NCI-H82 treated with DMSO at 0.1 percent for 48 hours (cell line): ENCODE measurements at regions not wholly inside any gene's neighbourhood (a gene's known extent, or its start where the extent isn't known, plus 50 kb on each side); places are given as distances from the start of the nearest gene placed in this dataset.
"Not testable (repeated sequence)": the region's sequence is repeated elsewhere in the genome, so short reads cannot be mapped to it uniquely, and the experiment has no call there.

Experiments
- DNase-seq: peaks from one replicate; lab custom pipeline; 2025; ENCODE audit not compliant: unreplicated experiment; lab: John Stamatoyannopoulos, UW

DNA sequence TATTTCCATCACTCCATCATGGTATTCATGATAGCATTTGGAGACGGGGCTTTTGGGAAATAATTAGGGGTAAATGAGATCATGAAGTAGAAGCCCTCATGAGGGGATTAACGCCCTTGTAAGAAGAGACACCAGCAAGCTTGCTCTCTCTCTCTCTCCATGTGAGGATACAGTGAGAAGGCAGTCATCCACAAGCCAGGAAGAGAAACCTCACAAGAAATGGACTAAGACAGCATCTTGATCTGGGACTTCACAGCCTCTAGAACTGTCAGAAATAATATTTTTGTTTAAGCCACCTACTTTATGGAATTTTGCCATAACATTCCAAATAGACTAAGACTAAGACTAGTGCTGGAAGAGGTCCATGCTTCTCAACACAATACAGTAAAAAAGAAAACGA lies 464.6 kb upstream of the GCFC2 start:
- DNase-seq, result peak; percentile 46

DNA sequence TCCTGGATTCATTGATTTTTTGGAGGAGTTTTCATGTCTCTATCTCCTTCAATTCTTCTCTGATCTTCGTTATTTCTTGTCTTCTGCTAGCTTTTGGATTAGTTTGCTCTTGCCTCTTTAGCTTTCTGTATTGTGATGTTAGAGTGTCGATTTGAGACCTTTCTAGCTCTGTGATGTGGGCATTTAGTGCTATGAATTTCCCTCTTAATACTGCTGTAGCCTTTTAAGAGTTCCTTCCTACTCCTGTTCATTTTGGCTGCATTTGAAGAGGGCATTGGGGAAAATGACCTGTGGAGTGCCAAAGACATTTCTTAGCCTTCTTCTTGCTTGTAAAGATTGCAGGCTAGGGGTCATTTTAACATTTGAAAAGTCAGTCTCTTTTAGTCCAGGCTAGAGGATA lies 463.8 kb upstream of the GCFC2 start:
- no peak for DNase-seq

DNA sequence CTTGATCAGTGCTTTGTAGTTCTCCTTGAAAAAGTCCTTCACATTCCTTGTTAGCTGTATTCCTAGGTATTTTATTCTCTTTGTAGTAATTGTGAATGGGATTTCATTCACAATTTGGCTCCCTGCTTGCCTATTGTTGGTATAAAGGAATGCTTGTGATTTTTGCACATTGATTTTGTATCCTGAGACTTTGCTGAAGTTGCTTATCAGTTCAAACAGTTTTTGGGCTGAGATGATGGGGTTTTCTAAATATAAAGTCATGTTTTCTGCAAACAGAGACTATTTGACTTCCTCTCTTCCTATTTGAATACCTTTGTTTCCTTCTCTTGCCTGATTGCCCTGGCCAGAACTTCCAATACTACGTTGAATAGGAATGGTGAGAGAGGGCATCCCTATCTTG lies 462.5 kb upstream of the GCFC2 start:
- DNase-seq, result not testable (repeated sequence)

DNA sequence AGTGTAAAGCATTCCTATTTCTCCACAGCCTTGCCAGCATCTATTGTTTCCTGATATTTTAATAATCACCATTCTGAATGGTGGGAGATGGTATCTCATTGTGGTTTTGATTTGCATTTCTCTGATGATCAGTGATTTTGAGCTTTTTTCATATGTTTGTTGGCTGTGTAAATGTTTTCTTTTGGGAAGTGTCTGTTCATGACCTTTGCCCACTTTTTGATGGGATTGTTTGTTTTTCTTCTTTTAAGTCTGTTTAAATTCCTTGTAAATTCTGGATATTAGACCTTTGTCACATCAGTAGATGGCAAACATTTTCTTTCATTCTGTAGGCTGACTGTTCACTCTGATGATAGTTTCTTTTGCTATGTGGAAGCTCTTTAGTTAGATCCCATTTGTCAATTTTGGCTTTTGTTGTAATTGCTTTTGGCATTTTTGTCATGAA lies 461.5 kb upstream of the GCFC2 start:
- DNase-seq, result not testable (repeated sequence)

DNA sequence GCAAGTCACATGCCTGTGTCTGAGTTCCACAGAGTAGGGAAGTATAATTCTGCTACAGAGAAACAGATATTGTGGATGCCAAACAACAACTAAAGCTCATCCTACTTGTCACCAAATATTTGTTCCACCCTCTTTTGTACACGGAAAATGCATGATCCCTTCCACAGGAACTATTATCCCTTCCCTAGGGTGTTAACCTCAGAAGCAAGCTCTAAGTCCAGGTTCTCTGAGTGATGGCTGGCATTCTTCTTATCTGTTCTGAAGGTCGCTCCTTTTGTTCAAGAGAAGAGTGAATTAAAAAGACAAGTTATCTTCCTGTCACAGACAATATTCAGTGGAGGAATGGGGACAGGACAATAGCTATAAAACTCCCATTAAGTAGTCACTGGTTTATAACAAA lies 460.1 kb upstream of the GCFC2 start:
- DNase-seq, result no peak

DNA sequence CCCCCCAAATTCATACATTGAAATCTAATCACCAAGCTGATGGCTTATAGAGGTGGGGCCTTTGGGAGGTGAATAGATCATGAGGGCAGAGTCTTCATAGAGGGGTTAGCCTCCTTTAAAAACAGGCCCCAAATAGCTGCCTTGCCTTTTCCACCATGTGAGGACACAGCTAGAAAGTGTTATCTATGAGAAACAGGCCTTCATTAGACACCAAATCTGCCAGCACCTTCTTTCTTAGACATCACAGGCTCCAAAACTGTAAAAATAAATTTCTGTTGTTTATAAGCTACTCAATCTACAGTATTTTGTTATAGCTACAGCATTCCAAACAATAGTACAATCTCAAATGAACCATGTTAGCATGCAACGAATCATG lies 459.3 kb upstream of the GCFC2 start:
- no peak for DNase-seq

DNA sequence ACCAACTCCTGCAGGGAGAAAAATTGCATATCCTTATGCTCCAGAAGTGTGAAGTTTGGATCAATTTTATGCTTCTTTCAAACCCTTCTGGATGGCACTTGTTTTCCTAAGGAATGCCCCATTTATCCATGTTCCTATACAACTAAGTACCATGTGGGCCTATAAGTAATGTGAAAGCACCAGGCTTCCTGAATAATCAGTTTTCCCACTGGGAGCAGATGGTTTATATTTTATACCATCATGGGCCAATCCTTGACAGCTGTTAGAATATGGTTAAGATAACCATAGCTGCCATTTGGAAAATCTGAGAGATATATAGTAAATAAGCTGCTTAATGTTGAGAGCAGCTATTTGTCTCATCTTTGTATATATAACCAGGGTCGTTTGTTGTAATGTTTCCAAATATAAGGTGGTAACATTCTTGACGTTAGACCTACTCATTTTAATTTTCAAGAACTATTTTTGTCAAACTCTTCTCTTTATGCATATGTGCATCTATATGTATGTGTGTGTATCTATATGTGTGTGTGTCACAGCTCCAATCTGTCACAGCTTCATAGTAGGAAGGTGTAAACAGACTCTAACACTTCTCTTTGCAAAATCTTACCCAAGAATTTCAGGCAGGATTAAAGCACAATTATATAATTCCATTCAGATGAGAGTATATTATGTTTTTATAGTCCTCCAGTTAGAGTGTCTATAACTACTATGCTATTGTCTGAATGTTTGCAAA lies 458.7 kb upstream of the GCFC2 start:
- peak; percentile 67 for DNase-seq

DNA sequence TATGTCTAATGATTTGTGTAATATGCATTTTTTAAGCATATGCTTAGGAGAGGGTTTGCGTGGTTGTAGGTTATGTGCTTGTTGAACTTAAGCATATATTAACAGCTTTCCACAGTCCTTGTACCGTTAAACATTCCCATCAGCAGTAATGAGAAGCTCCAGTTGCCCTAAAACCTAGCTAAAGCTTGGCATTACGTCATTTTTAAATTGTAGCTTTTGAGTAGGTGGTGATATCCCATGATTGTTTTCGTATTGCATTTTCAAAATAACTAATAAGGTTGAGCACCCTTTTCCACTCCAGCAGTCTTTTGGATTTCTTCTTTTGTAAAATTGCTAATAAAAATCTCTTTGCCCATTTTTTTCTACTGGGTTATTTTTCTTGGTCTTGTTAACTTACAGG lies 453.1 kb upstream of the GCFC2 start:
- DNase-seq, result no peak

DNA sequence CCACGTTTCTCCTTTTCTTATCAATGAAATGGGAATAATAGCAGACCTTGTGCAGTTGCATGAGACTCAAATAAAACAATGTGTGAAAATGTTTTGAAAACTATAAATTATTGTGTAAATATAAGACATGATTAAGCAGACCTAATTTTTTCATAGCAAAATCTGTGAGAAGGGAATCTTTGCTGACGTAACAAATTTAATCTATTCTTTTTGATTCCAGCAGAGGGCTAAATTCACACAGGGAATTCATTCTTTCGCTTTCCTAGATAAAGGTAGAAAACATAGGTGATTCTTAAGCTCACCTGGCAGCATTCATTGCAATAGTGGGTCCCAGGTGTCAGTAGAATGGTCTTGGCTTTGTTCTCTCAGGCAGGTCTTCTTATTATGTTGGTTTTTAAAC lies 450.0 kb upstream of the GCFC2 start:
- no peak for DNase-seq

DNA sequence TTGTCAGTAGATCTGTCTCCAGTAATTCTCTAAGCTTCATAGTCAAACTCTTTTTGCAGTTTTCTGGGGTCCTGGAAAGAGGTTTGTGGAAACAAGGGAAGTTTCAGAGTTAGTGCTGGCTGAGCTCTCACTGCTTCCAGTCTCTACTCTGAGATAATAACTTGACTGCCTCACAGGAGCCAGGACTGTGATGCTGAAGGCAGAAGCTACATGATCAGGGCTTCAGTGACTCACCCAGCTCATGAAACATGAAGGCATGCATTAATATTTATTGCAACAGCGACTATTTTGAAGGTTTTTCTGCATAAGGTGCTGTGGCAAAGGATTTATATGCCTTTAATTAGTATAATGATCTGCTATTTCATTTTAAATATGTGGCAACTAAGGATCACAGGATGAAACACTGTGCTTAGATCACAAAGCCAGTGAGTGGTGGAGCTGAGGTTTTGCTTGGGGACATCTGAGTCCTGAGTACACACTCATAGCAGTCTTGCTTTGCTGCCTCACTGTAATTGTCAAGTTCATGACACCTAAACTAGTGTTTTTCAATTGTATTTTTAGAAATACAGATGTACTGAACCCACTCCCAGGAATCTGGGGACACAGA lies 448.4 kb upstream of the GCFC2 start:
- DNase-seq, result no peak

DNA sequence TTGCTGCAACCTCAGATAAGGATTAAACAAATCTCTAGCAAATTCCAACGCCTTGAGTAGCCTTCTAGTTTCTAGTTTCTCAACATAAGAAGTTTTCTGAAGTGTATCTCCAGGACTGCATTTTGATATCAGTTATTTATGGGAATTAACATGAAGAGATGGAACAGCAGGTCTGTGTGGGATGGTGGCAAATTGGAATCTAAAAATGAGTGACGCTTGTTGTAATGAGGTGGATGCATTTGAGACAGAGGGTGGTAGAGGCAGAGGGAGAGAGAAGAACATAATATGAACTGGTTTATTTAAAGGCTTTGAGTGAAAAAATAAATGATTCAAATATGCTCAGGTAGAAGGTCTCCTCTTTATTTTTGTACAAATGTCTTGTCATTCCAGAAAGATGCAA lies 446.8 kb upstream of the GCFC2 start:
- no peak for DNase-seq

DNA sequence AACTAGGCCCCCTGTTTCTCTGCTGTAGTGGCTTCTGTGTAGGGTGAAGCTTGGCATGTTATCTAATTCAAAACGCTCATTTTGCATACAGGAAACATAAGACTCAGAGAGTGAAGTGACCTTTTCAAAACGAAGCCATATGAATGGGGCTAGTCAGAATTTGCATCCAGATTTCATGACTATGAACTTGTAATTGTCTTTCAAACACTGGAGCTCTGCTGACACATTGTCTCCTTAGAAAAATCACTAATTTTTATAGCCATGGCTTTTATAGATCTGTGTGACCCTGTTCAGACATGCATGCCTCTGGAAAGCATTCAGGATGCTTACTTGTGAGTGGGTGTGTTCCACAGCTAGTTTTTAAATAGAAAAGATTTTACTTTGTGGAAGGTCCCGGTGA lies 444.3 kb upstream of the GCFC2 start:
- no peak for DNase-seq

DNA sequence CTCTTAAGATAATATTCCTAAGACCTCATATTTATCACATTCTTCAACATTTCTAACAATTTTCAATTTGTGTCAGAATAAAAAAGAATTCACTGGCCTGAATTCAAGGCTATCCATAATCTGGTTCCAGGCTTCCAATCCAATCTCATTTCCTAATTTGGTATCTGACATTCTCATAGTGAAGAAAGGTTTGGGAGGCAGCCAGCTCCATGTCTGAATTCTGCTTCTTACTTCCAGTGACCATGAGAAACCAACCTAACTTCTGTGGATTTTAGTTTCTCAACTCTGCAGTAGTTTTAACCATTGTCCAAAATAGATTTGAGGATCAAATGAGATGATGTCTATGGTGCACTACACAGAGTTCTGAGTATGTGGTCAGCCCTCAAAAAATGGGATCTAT lies 439.1 kb upstream of the GCFC2 start:
- no peak for DNase-seq

DNA sequence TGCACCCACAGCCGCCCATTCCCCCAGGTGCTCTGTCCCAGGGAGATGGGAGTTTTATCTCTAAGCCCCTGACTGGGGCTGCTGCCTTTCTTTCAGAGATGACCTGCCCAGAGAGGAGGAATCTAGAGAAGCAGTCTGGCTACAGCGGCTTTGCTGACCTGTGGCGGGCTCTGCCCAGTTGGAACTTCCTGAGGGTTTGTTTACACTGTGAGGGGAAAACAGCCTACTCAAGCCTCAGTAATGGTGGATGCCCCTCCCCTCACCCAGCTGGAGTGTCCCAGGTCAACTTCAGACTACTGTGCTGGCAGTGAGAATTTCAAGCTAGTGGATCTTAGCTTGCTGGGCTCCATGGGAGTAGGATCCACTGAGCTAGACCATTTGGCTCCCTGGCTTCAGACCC lies 428.6 kb upstream of the GCFC2 start:
- DNase-seq, result not testable (repeated sequence)

DNA sequence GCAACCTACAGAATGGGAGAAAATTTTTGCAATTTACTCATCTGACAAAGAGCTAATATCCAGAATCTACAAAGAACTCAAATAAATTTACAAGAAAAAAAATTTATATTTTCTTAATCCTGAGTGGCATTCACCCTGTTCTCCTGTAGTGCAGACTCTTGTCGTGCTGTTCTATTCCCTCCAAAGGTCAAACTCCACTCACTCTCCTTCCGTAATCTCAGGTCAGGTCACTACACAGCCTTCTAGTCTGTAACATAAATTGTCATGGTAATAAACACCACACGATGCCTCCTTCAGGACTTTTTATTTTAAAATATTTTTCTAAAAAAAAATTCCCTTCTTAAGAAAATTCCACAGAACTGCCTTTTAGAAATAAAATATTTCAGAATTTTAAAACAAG lies 417.9 kb upstream of the GCFC2 start:
- DNase-seq, result no peak

DNA sequence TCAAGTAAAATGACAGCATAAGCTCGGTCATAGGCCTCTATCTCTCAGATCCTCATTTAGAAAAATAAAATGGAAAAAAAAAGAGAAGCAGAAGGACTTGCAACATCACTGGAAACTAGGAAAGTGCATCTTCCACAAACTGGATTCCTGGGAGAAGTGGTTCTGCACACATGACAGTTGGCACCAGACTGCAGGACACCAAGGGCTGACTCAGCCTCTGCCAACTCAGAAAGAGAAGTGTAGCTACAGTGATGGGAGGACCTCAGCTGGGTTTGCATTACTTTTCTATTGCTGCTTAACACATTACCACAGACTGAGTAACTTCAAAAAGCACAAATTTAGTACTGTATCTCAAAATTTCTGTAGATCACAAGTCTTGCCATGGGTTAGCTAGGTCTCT lies 409.5 kb upstream of the GCFC2 start:
- DNase-seq, result no peak

DNA sequence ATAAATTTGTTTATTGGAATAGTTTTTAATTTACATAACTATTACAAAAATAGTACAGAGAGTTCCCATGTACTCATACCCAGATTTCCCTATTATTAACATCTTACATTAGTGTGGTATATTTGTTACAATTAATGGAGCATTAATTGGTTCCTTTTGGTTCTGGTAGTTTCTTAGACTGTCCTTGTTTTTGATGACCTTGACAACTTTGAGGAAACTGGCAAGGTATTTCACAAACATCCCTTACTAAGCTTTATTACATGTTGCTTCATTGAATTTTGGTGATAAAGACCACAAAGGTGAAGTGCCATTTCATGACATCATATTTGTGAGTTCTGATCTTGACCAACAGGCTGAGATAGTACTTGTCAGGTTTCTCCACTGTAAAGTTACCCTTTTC lies 379.0 kb upstream of the GCFC2 start:
- no peak for DNase-seq

DNA sequence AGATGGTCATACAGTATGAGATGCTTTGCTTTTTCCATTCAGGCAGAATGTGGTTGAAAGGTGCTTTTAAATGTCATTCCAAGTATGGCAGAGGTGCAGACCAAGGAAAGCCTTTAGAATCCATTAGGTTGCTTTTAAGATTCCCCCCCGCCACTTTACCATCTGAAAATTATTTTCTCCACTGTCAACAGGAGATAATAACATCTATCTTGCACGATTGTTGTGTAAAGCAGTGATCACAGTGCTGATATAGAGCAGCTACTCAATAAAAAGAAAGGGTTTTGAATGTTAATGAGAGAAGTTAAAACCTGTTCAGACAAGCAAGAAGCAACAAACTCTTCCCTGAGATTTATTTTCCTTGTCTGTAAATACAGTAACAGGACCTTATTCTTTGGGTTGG lies 372.5 kb upstream of the GCFC2 start:
- DNase-seq, result no peak

DNA sequence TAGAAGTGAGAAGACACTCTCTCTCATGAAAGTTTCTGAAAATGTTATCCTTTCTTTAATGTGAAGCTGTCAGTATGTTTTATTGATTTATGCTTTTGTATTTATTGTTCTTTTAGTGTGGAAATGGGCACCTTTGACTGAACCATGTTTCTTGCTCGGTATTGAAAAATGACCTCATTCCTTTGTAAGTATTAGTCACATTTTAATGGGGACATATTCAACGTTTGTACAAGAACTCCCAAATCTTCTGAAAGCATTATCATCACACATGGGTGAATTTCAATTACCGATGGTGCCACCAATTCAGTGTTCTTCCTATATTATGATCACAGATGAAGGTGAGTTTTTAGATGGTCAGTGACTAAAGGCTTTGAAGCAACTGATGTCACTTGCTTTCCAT lies 371.8 kb upstream of the GCFC2 start:
- DNase-seq, result no peak

DNA sequence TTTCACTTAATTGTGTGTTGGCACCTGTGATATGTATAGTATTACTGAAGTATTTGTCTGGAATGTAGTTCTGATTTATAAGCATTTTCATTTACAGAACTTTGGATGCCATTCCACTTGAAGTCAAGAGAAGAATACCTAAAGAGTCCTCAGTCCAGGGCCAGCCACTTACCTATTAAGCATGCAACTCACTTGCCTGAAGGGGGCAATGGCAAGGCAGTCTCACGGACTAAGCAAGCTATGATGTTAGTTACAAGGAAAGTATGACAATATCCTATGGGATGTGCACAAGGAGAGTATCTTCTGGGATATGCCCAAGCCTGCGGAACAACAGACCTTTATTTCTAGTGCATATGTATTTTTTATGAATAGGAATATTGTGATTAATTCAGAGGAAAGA lies 369.4 kb upstream of the GCFC2 start:
- no peak for DNase-seq

DNA sequence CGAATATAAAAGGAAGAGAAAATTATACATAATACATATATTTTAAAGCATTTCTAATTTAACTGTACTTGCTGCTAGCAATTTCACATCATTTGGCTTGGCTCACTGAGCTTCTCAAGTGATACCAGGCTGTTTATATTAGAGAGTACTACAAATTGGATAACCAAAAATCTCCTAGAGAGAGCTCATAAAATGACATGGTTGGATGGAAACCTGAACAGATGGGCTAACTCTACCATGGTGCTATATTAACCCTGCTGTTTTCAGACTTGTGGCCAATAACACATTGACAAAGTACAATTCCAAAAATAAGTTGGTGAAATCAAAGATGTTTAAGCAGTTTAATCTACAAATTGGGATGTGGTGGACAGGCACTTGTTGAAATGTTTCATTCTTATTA lies 364.4 kb upstream of the GCFC2 start:
- DNase-seq, result peak; percentile 88

DNA sequence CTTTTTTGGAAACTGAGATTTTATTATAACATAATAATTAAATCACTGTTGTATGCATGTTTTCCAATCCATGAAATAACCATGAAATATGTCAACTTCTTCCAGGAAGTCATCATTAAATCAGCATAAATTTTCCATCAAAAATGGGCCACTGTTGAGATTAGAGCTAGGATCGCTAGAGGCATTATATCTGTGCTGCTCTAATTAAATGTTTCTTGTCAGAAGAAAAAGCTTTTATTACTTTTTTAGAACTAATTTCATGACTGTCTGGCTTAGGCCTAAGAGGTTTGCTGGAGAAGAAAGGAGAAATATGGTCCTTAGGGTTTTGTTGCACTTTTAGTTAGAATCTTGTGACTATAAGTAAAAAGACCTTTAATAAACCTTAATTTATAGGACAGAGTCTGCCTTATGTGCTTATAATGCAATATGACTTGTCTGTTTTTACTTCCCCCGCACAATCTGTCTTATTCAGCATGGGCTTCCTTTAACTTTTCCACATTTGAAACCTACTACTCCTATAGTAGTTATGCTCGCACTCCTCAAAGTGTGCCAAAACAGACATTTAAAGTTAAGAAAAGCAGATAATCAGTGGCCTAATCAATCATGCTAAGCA lies 363.4 kb upstream of the GCFC2 start:
- no peak for DNase-seq

DNA sequence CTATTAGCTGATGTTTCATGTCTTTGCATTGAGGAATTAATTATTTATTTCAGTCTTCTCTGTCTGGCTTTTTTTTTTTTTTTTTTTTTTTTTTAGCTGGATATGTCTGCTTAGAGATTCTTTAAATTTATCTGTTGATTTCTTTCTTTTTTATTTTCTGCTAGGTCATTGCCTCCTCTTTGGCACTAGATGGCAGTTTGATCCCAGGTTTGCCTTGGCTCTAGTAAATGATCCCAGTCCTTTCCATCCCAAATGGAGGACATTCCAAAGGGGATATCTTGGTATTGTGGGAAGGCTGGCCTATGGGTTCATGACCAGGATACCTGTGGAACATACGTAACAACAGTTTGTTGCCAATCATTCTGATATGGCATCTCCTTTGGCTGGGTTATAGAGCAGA lies 339.5 kb upstream of the GCFC2 start:
- DNase-seq, result no peak
